HepG2 (cell line): ENCODE measurements at regions not wholly inside any gene's neighbourhood (a gene's known extent, or its start where the extent isn't known, plus 50 kb on each side); places are given as distances from the start of the nearest gene placed in this dataset.

Source experiments
- ATAC-seq: fragments of 200-7000 bp; cut with Tn5 transposase; 3 replicates; pipeline ENCODE4 v1.9.1; 2020; ENCODE audit warnings: mild to moderate bottlenecking, moderate library complexity
- BruUV-seq: library from RNA; stranded (reverse); fragments of 400-500 nt; replicated peaks from 2 replicates; lab custom pipeline; 2021; lab: Mats Ljungman, UMichigan
- CTCF ChIA-PET: fragments of 300-600 bp; formaldehyde crosslinking; extraction: SDS; loops from one replicate; lab custom pipeline; 2021; ENCODE audit warnings: low total read pairs, inconsistent platforms, low intra/inter-chr PET ratio; lab: Yijun Ruan, JAX
- POLR2A ChIA-PET: fragments of 350-600 bp; sonication (Branson Sonifier 250); formaldehyde crosslinking; loops from one replicate; lab custom pipeline; 2020; ENCODE audit warnings: antibody characterized with exemption, inconsistent platforms; lab: Yijun Ruan, JAX
- DNase-seq: peaks from one replicate; pipeline ENCODE4 v3.0.0-alpha.2; 2015; ENCODE audit warnings: low spot score
- FAIRE-seq: peaks from 3 replicates; lab custom pipeline; 2011; peaks lifted over from hg19 to GRCh38; lab: Jason Lieb, UNC
- H2AFZ ChIP-seq: one replicate; pipeline ENCODE4 v1.6.1; 2011; ENCODE audit warnings: low read length, inconsistent platforms
- H3K27ac ChIP-seq: fragments of 300-600 bp; 3 replicates; pipeline ENCODE4 v1.8.0; 2011; ENCODE audit warnings: mixed run types, mild to moderate bottlenecking, mixed read lengths, low read length, inconsistent platforms; ENCODE audit not compliant: insufficient read depth; ENCODE audit errors: extremely low read length
- H3K27me3 ChIP-seq, 2 experiments: fragments of 200-600 bp in 1 of 2; 2 replicates in 1 of 2; 3 replicates in 1 of 2; pipeline versions ENCODE4 v1.6.0 to v1.8.0; 2011; ENCODE audit warnings: low read length in 2 of 2, mild to moderate bottlenecking in 2 of 2, moderate library complexity in 2 of 2, inconsistent platforms in 1 of 2; ENCODE audit not compliant: insufficient read depth in 2 of 2, control insufficient read depth in 1 of 2
- H3K36me3 ChIP-seq, 2 experiments: fragments of 200-600 bp in 1 of 2; replicated peaks in 1 of 2; 2 replicates in 1 of 2; 3 replicates in 1 of 2; pipeline versions ENCODE4 v1.5.1 to v1.8.0; 2011; ENCODE audit warnings: low read length in 2 of 2, inconsistent platforms in 1 of 2; ENCODE audit not compliant: insufficient read depth in 2 of 2, control insufficient read depth in 1 of 2
- H3K4me1 ChIP-seq: 2 replicates; pipeline ENCODE4 v1.5.1; 2012; ENCODE audit warnings: low read length, inconsistent platforms; ENCODE audit not compliant: insufficient read depth
- H3K4me2 ChIP-seq: 2 replicates; pipeline ENCODE4 v1.6.0; 2011; ENCODE audit warnings: low read depth, low read length, inconsistent platforms
- H3K4me3 ChIP-seq, 3 experiments: fragments of 200-600 bp in 1 of 3; sonication (generic), shearing (Covaris generic) in 1 of 3; replicated peaks in 1 of 3; 2 replicates each; pipeline ENCODE4 v1.5.1; 2011 to 2016; ENCODE audit warnings: low read length in 3 of 3, inconsistent platforms in 2 of 3, low read depth in 2 of 3, mild to moderate bottlenecking in 2 of 3, control low read depth in 1 of 3, mixed read lengths in 1 of 3; ENCODE audit not compliant: insufficient read depth in 1 of 3
- H3K79me2 ChIP-seq: one replicate; pipeline ENCODE4 v1.6.1; 2011; ENCODE audit warnings: low read length, inconsistent platforms; ENCODE audit not compliant: insufficient read depth
- H3K9ac ChIP-seq: 2 replicates; pipeline ENCODE4 v1.6.0; 2011; ENCODE audit warnings: mild to moderate bottlenecking, low read depth, low read length, inconsistent platforms; ENCODE audit not compliant: insufficient read depth
- H3K9me3 ChIP-seq: 2 replicates; pipeline ENCODE4 v1.5.1; 2012; ENCODE audit warnings: mild to moderate bottlenecking, low read length
- H4K20me1 ChIP-seq: 2 replicates; pipeline ENCODE4 v1.6.0; 2011; ENCODE audit warnings: inconsistent platforms, mild to moderate bottlenecking, low read length, moderate library complexity; ENCODE audit not compliant: insufficient read depth
- ADNP ChIP-seq: sonication (generic); formaldehyde crosslinking; IDR thresholded peaks from 2 replicates; pipeline ENCODE4 v1.4.0; 2020; ENCODE audit warnings: missing genetic modification reagents
- HIVEP1 ChIP-seq: sonication (generic); formaldehyde crosslinking; IDR thresholded peaks from 2 replicates; pipeline ENCODE4 v1.4.0; 2020; ENCODE audit warnings: mild to moderate bottlenecking, missing genetic modification reagents
- HNRNPK ChIP-seq: fragments of 200-400 bp; formaldehyde crosslinking; IDR thresholded peaks from 2 replicates; pipeline ENCODE4 v1.6.1; 2018; ENCODE audit warnings: low read length, low read depth, moderate library complexity, mild to moderate bottlenecking; ENCODE audit not compliant: poor library complexity, severe bottlenecking
- HNRNPL ChIP-seq: fragments of 200-400 bp; formaldehyde crosslinking; IDR thresholded peaks from 2 replicates; pipeline ENCODE4 v1.6.1; 2017; ENCODE audit warnings: mild to moderate bottlenecking, low read depth, low read length
- KDM4B ChIP-seq: sonication (generic); formaldehyde crosslinking; IDR thresholded peaks from 2 replicates; pipeline ENCODE4 v1.4.0; 2020; ENCODE audit warnings: missing genetic modification reagents
- PHF5A ChIP-seq: IDR thresholded peaks from one replicate; pipeline ENCODE4 v1.6.1; 2018; ENCODE audit warnings: low read depth, missing genetic modification reagents; ENCODE audit not compliant: unreplicated experiment
- RARG ChIP-seq: sonication (generic); formaldehyde crosslinking; IDR thresholded peaks from 2 replicates; pipeline ENCODE4 v1.4.0; 2020; ENCODE audit warnings: low read depth, mild to moderate bottlenecking, missing genetic modification reagents
- RBAK ChIP-seq: sonication (generic); formaldehyde crosslinking; IDR thresholded peaks from 2 replicates; pipeline ENCODE4 v1.5.1; 2020; ENCODE audit warnings: mild to moderate bottlenecking, missing genetic modification reagents
- SNRNP70 ChIP-seq: fragments of 200-400 bp; formaldehyde crosslinking; IDR thresholded peaks from 2 replicates; pipeline ENCODE4 v1.6.1; 2017; ENCODE audit warnings: mild to moderate bottlenecking, low read depth, low read length, moderate library complexity
- TGIF2 ChIP-seq: IDR thresholded peaks from 2 replicates; pipeline ENCODE4 v1.6.1; 2016; ENCODE audit warnings: control low read depth, missing compliant biosample characterization
- ZIK1 ChIP-seq: sonication (generic); formaldehyde crosslinking; IDR thresholded peaks from 2 replicates; pipeline ENCODE4 v1.5.0; 2020; ENCODE audit warnings: mild to moderate bottlenecking, low read depth, missing genetic modification reagents, borderline replicate concordance
- ZMYM2 ChIP-seq: sonication (generic); formaldehyde crosslinking; IDR thresholded peaks from 2 replicates; pipeline ENCODE4 v1.8.0; 2022; ENCODE audit warnings: mild to moderate bottlenecking, missing genetic modification reagents
- ZNF24 ChIP-seq: fragments of 450-650 bp; IDR thresholded peaks from 2 replicates; pipeline ENCODE4 v1.6.1; 2017; ENCODE audit warnings: antibody characterized with exemption, mild to moderate bottlenecking
- ZNF326 ChIP-seq: sonication (generic); formaldehyde crosslinking; IDR thresholded peaks from 2 replicates; pipeline ENCODE4 v1.4.0; 2020; ENCODE audit warnings: missing genetic modification reagents, borderline replicate concordance
- ZNF333 ChIP-seq: sonication (generic); formaldehyde crosslinking; IDR thresholded peaks from 2 replicates; pipeline ENCODE4 v1.4.0; 2020; ENCODE audit warnings: mild to moderate bottlenecking, missing genetic modification reagents, borderline replicate concordance
- ZNF607 ChIP-seq: sonication (generic); formaldehyde crosslinking; IDR thresholded peaks from 2 replicates; pipeline ENCODE4 v1.5.1; 2020; ENCODE audit warnings: missing genetic modification reagents, mild to moderate bottlenecking, borderline replicate concordance
- ZNF768 ChIP-seq: sonication (generic); formaldehyde crosslinking; IDR thresholded peaks from 2 replicates; pipeline ENCODE4 v1.4.0; 2020; ENCODE audit warnings: missing genetic modification reagents
- WGBS: methylation state at CpG from one replicate; pipeline ENCODE4 v1.1.6; 2017; ENCODE audit warnings: low lambda C conversion rate; 5-methylcytosine and 5-hydroxymethylcytosine counted together
- in situ Hi-C: cut with HindIII; loops from 2 replicates; pipeline ENCODE4 v1.10.0; 2017; ENCODE audit warnings: low pct_unique_long_range_greater_than_20kb; ENCODE audit not compliant: extremely low pct_ligation_motif_present
- intact Hi-C: fragments of 100-400 bp; cut with micrococcal nuclease; formaldehyde crosslinking; loops from one replicate; pipeline ENCODE4 v1.10.0; 2022; ENCODE audit not compliant: unreplicated experiment
- TF ChIP-seq, protein P1 (sequence below): sonication (generic); formaldehyde crosslinking; IDR thresholded peaks from 2 replicates; pipeline ENCODE4 v1.8.1; 2023; ENCODE audit warnings: mild to moderate bottlenecking, moderate library complexity, missing genetic modification reagents
- TF ChIP-seq, protein P2 (sequence below): IDR thresholded peaks from 2 replicates; pipeline ENCODE4 v1.6.1; 2018; ENCODE audit warnings: missing genetic modification reagents
- TF ChIP-seq, protein P3 (sequence below): sonication (generic); formaldehyde crosslinking; IDR thresholded peaks from 2 replicates; pipeline ENCODE4 v1.9.0; 2022; ENCODE audit warnings: missing genetic modification reagents, mild to moderate bottlenecking, borderline replicate concordance
- TF ChIP-seq, protein P4 (sequence below): sonication (generic); formaldehyde crosslinking; IDR thresholded peaks from 2 replicates; pipeline ENCODE4 v1.5.1; 2020; ENCODE audit warnings: missing genetic modification reagents, mild to moderate bottlenecking, borderline replicate concordance

GRCh38 chr11:91047882-91048281, 825.0 kb upstream of the CHORDC1 start (continued):
- TF ChIP-seq, protein P1, sequence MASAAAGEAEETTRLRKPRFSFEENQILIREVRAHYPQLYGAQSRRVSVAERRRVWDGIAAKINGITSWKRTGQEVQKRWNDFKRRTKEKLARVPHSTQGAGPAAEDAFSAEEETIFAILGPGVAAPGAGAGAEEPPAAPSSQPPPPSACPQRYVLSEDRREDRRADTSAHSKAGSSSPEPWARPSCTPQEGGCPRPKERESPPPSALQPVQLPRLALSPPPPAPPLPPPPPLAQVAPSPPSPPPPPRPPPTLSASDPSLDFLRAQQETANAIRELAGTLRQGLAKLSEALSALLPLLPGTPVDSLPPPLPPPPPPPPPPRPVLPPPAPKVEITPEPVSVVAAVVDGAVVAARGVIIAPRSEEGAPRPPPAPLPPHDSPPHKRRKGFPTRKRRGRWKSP (CRISPR knock-in tag), result no peak
- TF ChIP-seq ADNP (CRISPR knock-in tag) (no peak), TGIF2 (CRISPR knock-in tag) (no peak), HNRNPL (no peak), HNRNPK (no peak), ZNF607 (CRISPR knock-in tag) (no peak), HIVEP1 (CRISPR knock-in tag) (no peak), RBAK (CRISPR knock-in tag) (no peak)
- TF ChIP-seq, protein P2, sequence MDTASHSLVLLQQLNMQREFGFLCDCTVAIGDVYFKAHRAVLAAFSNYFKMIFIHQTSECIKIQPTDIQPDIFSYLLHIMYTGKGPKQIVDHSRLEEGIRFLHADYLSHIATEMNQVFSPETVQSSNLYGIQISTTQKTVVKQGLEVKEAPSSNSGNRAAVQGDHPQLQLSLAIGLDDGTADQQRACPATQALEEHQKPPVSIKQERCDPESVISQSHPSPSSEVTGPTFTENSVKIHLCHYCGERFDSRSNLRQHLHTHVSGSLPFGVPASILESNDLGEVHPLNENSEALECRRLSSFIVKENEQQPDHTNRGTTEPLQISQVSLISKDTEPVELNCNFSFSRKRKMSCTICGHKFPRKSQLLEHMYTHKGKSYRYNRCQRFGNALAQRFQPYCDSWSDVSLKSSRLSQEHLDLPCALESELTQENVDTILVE (CRISPR knock-in tag), result no peak

GRCh38 chr11:91046261-91046660, 823.4 kb upstream of the CHORDC1 start:
- TF ChIP-seq ZNF768 (CRISPR knock-in tag) (no peak), SNRNP70 (no peak), ZNF326 (CRISPR knock-in tag) (no peak), PHF5A (no peak), ZIK1 (CRISPR knock-in tag) (no peak), ZNF333 (no peak), ZNF24 (no peak), ZMYM2 (CRISPR knock-in tag) (no peak), KDM4B (no peak), RARG (CRISPR knock-in tag) (no peak)
- TF ChIP-seq, protein P3, sequence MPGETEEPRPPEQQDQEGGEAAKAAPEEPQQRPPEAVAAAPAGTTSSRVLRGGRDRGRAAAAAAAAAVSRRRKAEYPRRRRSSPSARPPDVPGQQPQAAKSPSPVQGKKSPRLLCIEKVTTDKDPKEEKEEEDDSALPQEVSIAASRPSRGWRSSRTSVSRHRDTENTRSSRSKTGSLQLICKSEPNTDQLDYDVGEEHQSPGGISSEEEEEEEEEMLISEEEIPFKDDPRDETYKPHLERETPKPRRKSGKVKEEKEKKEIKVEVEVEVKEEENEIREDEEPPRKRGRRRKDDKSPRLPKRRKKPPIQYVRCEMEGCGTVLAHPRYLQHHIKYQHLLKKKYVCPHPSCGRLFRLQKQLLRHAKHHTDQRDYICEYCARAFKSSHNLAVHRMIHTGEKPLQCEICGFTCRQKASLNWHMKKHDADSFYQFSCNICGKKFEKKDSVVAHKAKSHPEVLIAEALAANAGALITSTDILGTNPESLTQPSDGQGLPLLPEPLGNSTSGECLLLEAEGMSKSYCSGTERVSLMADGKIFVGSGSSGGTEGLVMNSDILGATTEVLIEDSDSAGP (CRISPR knock-in tag), result no peak
- TF ChIP-seq, protein P4, sequence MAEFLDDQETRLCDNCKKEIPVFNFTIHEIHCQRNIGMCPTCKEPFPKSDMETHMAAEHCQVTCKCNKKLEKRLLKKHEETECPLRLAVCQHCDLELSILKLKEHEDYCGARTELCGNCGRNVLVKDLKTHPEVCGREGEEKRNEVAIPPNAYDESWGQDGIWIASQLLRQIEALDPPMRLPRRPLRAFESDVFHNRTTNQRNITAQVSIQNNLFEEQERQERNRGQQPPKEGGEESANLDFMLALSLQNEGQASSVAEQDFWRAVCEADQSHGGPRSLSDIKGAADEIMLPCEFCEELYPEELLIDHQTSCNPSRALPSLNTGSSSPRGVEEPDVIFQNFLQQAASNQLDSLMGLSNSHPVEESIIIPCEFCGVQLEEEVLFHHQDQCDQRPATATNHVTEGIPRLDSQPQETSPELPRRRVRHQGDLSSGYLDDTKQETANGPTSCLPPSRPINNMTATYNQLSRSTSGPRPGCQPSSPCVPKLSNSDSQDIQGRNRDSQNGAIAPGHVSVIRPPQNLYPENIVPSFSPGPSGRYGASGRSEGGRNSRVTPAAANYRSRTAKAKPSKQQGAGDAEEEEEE, result no peak
- 48% methylated on average over 6 of the region's 6 CpGs for WGBS
- Histone ChIP-seq H3K79me2 (no peaks in the 10 kb centered on the region), H3K27ac (no peak overlapping the region), H4K20me1 (no peaks in the 10 kb centered on the region), H3K9ac (no peak overlapping the region), H3K36me3 (no peaks in the 10 kb centered on the region), H3K4me3 (no peak overlapping the region), H3K4me1 (no peaks in the 10 kb centered on the region), H3K4me2 (no peak overlapping the region), H3K9me3 (no peaks in the 10 kb centered on the region; the same call in 1 of the 2 replicates), H3K27me3 (no peaks in the 10 kb centered on the region), H2AFZ (no peak overlapping the region)
- ATAC-seq, result no peak
- POLR2A ChIA-PET, result no interaction called here
- CTCF ChIA-PET, result no interaction called here
- intact Hi-C loops (no loop called here), in situ Hi-C loops (no loop called here)
- FAIRE-seq, result no peak
- no peak for DNase-seq
- no TSS peak for BruUV-seq
